Testis (tissue), 2 donors: ENCODE measurements at regions not wholly inside any gene's neighbourhood (a gene's known extent, or its start where the extent isn't known, plus 50 kb on each side); places are given as distances from the start of the nearest gene placed in this dataset.

ENCODE experiments used
- CTCF ChIP-seq, 3 experiments: fragments of 450-650 bp in 2 of 3; fragments of 200-600 bp in 1 of 3; sonication (generic) in 1 of 3; IDR thresholded peaks; one replicate each; pipeline ENCODE4 v1.5.1; 2016 to 2019; ENCODE audit warnings: antibody characterized with exemption in 3 of 3, mild to moderate bottlenecking in 2 of 3, moderate library complexity in 1 of 3
- POLR2A ChIP-seq: fragments of 450-650 bp; IDR thresholded peaks from one replicate; pipeline ENCODE4 v1.6.1; 2017; ENCODE audit warnings: antibody characterized with exemption, mild to moderate bottlenecking, moderate library complexity

DNA sequence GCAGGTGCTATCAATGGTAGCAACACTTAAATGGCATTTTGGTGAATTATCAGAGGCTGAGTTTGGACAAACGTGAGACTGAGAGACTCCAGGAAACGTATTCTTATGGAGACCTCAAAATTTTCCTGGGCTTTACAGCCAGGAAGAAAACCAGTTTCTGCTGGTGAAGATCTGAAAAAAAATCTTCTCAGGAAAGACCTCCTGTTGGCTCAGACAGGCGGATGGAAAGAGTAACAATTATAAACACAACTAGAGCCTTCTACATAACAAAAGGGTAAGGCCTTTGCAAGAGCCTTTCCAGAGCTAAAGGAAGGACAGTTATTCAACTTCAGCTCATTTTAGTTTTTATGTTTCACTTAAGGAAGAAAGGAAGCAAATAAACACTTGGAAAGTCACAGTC is 274.4 kb downstream of the THBS2 start:
- TF ChIP-seq POLR2A (no peak), CTCF (IDR thresholded peaks at IDR 0.05) (no peak)
